HCT116 (cell line): ENCODE measurements at regions not wholly inside any gene's neighbourhood (a gene's known extent, or its start where the extent isn't known, plus 50 kb on each side); places are given as distances from the start of the nearest gene placed in this dataset.

Experiments
- ATF3 ChIP-seq: IDR thresholded peaks from 2 replicates; pipeline ENCODE4 v1.6.1; 2012
- CEBPB ChIP-seq: IDR thresholded peaks from 2 replicates; pipeline ENCODE4 v1.6.1; 2012; ENCODE audit warnings: low read depth
- CTCF ChIP-seq, 3 experiments: fragments of 200-600 bp in 1 of 3; sonication (generic) in 1 of 3; IDR thresholded peaks in 2 of 3; conservative IDR thresholded peaks in 1 of 3; 2 replicates each; pipeline ENCODE4 v1.5.1; 2012 to 2017; ENCODE audit warnings: low read depth in 2 of 3, low read length in 2 of 3, antibody characterized with exemption in 1 of 3, borderline replicate concordance in 1 of 3, control low read depth in 1 of 3, mild to moderate bottlenecking in 1 of 3, mixed read lengths in 1 of 3, mixed run types in 1 of 3, moderate library complexity in 1 of 3; ENCODE audit not compliant: insufficient read depth in 1 of 3
- EGR1 ChIP-seq: IDR thresholded peaks from 2 replicates; pipeline ENCODE4 v1.6.1; 2012; ENCODE audit warnings: low read depth
- EZH2 ChIP-seq: fragments of 200-600 bp; sonication (generic); IDR thresholded peaks from 2 replicates; pipeline ENCODE4 v1.6.1; 2017; ENCODE audit warnings: antibody characterized with exemption, mixed run types
- EZH2phosphoT487 ChIP-seq: fragments of 200-600 bp; IDR thresholded peaks from 2 replicates; pipeline ENCODE4 v1.6.1; 2018; ENCODE audit warnings: antibody characterized with exemption, borderline replicate concordance
- POLR2A ChIP-seq: IDR thresholded peaks from 2 replicates; pipeline ENCODE4 v1.7.0; 2011; ENCODE audit warnings: borderline replicate concordance; ENCODE audit not compliant: insufficient read depth, insufficient read length; ENCODE audit errors: extremely low read depth
- POLR2AphosphoS5 ChIP-seq: IDR thresholded peaks from 2 replicates; pipeline ENCODE4 v1.6.1; 2011; ENCODE audit warnings: mild to moderate bottlenecking, low read depth, low read length, moderate library complexity
- REST ChIP-seq: IDR thresholded peaks from 2 replicates; pipeline ENCODE4 v1.6.1; 2012; ENCODE audit warnings: low read depth
- SP1 ChIP-seq: IDR thresholded peaks from 2 replicates; pipeline ENCODE4 v1.6.1; 2012; ENCODE audit warnings: low read depth
- SRF ChIP-seq: IDR thresholded peaks from 2 replicates; pipeline ENCODE4 v1.6.1; 2012; ENCODE audit warnings: low read depth
- TCF7L2 ChIP-seq: IDR thresholded peaks from 2 replicates; pipeline ENCODE4 v1.7.0; 2011; ENCODE audit warnings: borderline replicate concordance, inconsistent platforms; ENCODE audit not compliant: insufficient read depth, insufficient read length; ENCODE audit errors: extremely low read depth
- YY1 ChIP-seq: IDR thresholded peaks from 2 replicates; pipeline ENCODE4 v1.6.1; 2011; ENCODE audit warnings: low read length, low read depth, moderate library complexity, mild to moderate bottlenecking; ENCODE audit not compliant: insufficient replicate concordance; ENCODE audit errors: extremely low read depth
- ZNF274 ChIP-seq: fragments of 200-500 bp; sonication (Bioruptor generic); IDR thresholded peaks from 2 replicates; pipeline ENCODE4 v1.6.1; 2014; ENCODE audit warnings: mild to moderate bottlenecking, low read depth, low read length, inconsistent platforms

GRCh38 chr20:48329031-48329615 is 498.7 kb downstream of the PREX1 start:
- TF ChIP-seq SP1, result no peak
- no peak for TF ChIP-seq EGR1
- TF ChIP-seq CTCF (IDR thresholded peaks at IDR 0.05 in 2 of 3, conservative IDR thresholded peaks at IDR 0.05 in 1 of 3; ENCODE audit: borderline replicate concordance in 1 of 3, insufficient read depth in 1 of 3, low read depth in 2 of 3, low read length in 2 of 3), result no peak
- no peak for TF ChIP-seq TCF7L2
- TF ChIP-seq REST, result no peak
- TF ChIP-seq POLR2A, result no peak
- no peak for TF ChIP-seq ZNF274
- no peak for TF ChIP-seq ATF3
- no peak for TF ChIP-seq EZH2
- no peak for TF ChIP-seq POLR2AphosphoS5
- no peak for TF ChIP-seq CEBPB
- TF ChIP-seq EZH2phosphoT487, result no peak
- TF ChIP-seq YY1, result no peak
- TF ChIP-seq SRF, result no peak
